Astrocyte of the cerebellum (primary cell): ENCODE measurements at regions not wholly inside any gene's neighbourhood (a gene's known extent, or its start where the extent isn't known, plus 50 kb on each side); places are given as distances from the start of the nearest gene placed in this dataset.

ENCODE experiments used
- DNase-seq: peaks from one replicate; pipeline ENCODE4 v3.0.0-alpha.2; 2011; ENCODE audit warnings: low read depth
- H3K4me3 ChIP-seq: 2 replicates; pipeline ENCODE4 v1.5.1; 2011; ENCODE audit warnings: mild to moderate bottlenecking, low read depth, low read length, moderate library complexity
- in situ Hi-C: cut with HindIII; loops from 2 replicates; pipeline ENCODE4 v1.10.0; 2017; ENCODE audit warnings: low sequenced_read_pairs
- TF ChIP-seq, protein P1 (sequence below): IDR thresholded peaks from 2 replicates; pipeline ENCODE4 v1.5.1; 2012; ENCODE audit warnings: low read length, low read depth, moderate library complexity, mild to moderate bottlenecking; ENCODE audit errors: missing control alignments

DNA sequence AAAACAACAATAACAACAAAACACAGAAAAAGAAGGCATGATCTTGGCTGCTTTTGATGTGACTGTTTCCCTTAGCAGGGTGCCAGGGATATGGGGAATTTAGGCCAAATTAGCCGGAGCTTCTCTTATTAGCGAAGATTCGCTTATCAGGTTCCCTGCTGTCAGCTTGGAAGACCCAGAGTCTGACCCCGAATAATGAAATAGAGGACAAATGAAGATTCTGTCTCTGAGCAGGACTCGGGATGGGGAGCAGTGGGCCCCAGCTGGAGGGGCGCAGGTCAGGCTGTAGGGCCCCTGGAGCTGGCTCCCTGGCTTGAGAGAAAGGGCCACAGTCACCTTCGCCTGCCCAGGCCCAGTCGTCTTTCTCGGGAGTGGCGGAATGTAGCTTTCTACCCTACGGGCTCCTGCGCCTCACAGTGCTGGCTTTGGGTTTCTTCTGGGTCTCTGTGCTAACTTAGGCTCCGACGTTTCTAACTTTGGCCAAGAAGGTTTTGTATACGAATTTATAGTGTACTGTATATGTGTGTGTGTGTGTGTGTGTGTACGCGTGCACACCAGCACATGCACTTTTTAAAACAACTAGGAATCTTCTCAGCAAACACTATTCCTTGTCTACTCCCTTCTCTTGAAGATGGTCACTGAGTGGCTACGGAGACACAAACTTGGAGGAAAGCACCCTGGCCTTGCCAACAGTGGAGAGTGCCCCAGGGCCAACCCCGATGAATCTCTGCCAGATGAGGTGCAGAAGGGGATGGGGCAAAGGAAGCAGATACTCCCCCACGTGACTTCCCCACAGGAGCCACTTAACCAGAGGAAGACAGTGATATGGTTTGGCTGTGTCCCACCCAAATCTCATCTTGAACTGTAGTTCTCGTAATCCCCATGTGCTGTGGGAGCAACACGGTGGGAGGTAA is 195.6 kb upstream of the COPS8 start:
- in situ Hi-C loops, result no loop called here
- H3K4me3 ChIP-seq, result no peak overlapping the region
- no peak for DNase-seq
- TF ChIP-seq, protein P1, sequence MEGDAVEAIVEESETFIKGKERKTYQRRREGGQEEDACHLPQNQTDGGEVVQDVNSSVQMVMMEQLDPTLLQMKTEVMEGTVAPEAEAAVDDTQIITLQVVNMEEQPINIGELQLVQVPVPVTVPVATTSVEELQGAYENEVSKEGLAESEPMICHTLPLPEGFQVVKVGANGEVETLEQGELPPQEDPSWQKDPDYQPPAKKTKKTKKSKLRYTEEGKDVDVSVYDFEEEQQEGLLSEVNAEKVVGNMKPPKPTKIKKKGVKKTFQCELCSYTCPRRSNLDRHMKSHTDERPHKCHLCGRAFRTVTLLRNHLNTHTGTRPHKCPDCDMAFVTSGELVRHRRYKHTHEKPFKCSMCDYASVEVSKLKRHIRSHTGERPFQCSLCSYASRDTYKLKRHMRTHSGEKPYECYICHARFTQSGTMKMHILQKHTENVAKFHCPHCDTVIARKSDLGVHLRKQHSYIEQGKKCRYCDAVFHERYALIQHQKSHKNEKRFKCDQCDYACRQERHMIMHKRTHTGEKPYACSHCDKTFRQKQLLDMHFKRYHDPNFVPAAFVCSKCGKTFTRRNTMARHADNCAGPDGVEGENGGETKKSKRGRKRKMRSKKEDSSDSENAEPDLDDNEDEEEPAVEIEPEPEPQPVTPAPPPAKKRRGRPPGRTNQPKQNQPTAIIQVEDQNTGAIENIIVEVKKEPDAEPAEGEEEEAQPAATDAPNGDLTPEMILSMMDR, result no peak

DNA sequence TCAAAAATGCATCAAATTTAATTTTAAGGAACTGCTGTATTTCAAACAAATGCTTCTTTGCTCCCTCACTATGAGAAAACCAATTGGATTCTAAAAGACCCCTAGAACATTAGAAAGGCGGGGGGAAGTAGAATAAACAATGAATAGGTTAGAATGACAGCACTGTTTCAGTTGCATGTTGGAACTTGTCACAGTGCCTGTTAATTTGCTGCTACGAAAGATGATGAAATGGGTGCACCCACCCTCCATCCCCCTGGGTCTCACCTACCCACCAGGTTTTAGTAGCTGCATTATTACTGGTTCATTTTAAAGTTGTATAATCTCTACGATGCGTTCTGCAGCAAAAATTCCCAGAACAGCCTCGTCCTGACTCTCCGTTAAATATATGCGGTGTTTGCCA is 193.0 kb upstream of the COPS8 start:
- TF ChIP-seq, protein P1, result no peak
- no peak for DNase-seq
- no peak overlapping the region for H3K4me3 ChIP-seq
- in situ Hi-C loops, result no loop called here

DNA sequence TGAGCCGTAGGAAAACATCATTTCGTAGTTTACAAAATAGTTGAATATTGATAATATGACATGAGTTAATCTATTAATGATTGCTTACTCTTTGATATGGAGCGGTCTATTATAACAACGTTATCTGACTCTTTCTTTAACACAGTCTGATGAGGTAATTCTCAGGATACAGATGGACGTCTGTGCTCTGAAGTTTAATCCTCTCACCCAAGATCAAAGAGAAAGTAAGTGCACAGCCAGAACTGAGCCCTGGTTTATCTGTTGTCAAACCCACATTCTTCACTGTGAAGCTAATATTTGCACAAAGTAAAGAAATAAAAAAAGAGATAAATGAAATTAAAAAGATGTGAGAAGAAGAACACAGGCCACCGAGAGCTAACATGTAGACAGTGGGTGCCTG is 190.9 kb upstream of the COPS8 start:
- H3K4me3 ChIP-seq, result no peak overlapping the region
- TF ChIP-seq, protein P1, result no peak
- no peak for DNase-seq
- in situ Hi-C loops, result no loop called here

- TF ChIP-seq, protein P1, result no peak
These were observed 190.2 kb upstream of the COPS8 start for GRCh38 chr2:236895497-236895896.

GRCh38 chr2:236896688-236897087 is 189.0 kb upstream of the COPS8 start:
- in situ Hi-C loops, result no loop called here
- TF ChIP-seq, protein P1, result no peak
- DNase-seq, result no peak
- no peak overlapping the region for H3K4me3 ChIP-seq

More at GRCh38 chr2:236895497-236895896, 190.2 kb upstream of the COPS8 start:
- in situ Hi-C loops, result no loop called here
- no peak overlapping the region for H3K4me3 ChIP-seq
- no peak for DNase-seq

DNA sequence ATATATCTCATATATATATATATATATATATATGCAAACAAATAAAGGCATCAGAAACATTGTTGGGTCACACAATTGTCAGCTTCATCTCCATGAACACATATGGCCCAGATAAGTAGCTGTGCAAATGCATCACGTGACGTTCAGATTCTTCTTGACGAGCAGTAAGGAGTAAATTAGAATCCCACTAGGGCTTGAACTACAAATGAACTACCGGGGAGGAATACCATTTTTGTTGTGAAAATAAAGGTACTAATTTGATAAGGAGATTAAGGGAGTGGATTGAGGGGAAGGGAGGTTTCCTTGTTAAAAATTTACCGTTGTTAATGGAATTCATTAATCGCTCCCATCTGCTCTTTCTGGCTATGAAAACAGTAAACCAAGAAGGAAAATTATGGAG is 186.5 kb upstream of the COPS8 start:
- TF ChIP-seq, protein P1, result no peak
- in situ Hi-C loops, result no loop called here
- DNase-seq, result no peak
- no peak overlapping the region for H3K4me3 ChIP-seq
